SK-N-MC (cell line): ENCODE measurements at regions not wholly inside any gene's neighbourhood (a gene's known extent, or its start where the extent isn't known, plus 50 kb on each side); places are given as distances from the start of the nearest gene placed in this dataset.

Experiments used
- EZH2 ChIP-seq: fragments of 200-600 bp; sonication (generic); IDR thresholded peaks from one replicate; pipeline ENCODE4 v1.6.1; 2017; ENCODE audit warnings: antibody characterized with exemption
- POLR2AphosphoS5 ChIP-seq: IDR thresholded peaks from 2 replicates; pipeline ENCODE4 v1.6.1; 2012; ENCODE audit warnings: mild to moderate bottlenecking, low read depth, low read length, borderline replicate concordance

DNA sequence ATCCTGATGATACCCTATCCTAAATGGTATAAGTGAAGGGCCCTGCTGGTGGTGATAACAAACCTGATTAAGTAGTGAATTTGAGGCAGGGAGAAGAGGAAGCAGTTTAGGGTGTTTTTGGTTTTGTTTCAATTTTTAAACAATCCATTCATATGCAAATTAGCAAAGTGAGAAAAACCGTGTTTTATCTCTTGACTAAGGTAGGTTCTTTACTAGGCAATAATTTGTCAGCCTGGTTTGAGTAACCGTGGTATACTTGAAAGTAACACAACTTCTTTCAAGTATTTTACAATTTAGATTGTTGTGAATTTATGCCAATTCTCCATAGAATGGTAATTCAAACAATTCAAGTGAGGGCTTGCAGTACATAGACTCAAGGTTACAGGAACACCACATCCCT is 177.8 kb upstream of the CD180 start:
- TF ChIP-seq EZH2, result no peak
- TF ChIP-seq POLR2AphosphoS5, result no peak
